Hepatocyte (in vitro differentiated cells): ENCODE measurements at regions not wholly inside any gene's neighbourhood (a gene's known extent, or its start where the extent isn't known, plus 50 kb on each side); places are given as distances from the start of the nearest gene placed in this dataset.

Experiments
- EZH2 ChIP-seq: fragments of 200-600 bp; sonication (generic); IDR thresholded peaks from 2 replicates; pipeline ENCODE4 v1.6.1; 2016; ENCODE audit warnings: antibody characterized with exemption, mild to moderate bottlenecking, borderline replicate concordance
- TF ChIP-seq, protein P1 (sequence below): fragments of 200-600 bp; sonication (generic); IDR thresholded peaks from 2 replicates; pipeline ENCODE4 v1.5.1; 2016; ENCODE audit warnings: antibody characterized with exemption, mild to moderate bottlenecking; ENCODE audit not compliant: poor library complexity

DNA sequence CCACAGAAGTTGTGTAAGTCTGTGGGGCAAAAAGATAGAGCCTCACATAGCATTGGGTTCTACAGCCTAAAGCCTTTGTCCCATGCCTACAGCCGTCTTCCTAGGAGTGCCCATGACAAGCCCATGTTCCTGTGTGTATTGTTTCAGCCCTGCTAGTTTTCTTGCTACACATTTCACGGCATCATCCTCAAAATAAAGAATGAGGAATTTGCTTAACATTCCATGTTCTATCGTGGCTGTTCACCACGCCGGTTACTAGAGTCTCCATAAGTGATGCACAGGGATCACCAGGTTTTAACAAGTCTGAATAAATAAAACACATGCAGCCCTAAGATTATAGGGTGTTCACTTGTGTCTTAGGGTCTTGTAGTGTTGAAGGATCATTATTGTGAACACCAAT, 87.4 kb upstream of the NGF start:
- TF ChIP-seq, protein P1, sequence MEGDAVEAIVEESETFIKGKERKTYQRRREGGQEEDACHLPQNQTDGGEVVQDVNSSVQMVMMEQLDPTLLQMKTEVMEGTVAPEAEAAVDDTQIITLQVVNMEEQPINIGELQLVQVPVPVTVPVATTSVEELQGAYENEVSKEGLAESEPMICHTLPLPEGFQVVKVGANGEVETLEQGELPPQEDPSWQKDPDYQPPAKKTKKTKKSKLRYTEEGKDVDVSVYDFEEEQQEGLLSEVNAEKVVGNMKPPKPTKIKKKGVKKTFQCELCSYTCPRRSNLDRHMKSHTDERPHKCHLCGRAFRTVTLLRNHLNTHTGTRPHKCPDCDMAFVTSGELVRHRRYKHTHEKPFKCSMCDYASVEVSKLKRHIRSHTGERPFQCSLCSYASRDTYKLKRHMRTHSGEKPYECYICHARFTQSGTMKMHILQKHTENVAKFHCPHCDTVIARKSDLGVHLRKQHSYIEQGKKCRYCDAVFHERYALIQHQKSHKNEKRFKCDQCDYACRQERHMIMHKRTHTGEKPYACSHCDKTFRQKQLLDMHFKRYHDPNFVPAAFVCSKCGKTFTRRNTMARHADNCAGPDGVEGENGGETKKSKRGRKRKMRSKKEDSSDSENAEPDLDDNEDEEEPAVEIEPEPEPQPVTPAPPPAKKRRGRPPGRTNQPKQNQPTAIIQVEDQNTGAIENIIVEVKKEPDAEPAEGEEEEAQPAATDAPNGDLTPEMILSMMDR: no peak
- TF ChIP-seq EZH2: no peak
